Nephron progenitor cell (in vitro differentiated cells): ENCODE measurements at regions not wholly inside any gene's neighbourhood (a gene's known extent, or its start where the extent isn't known, plus 50 kb on each side); places are given as distances from the start of the nearest gene placed in this dataset.

Source experiments
- DNase-seq: peaks from one replicate; pipeline ENCODE4 v3.0.0; 2021
- H3K27ac Mint-ChIP-seq: 2 replicates; pipeline ENCODE4 v1.8.0; 2021; ENCODE audit warnings: mild to moderate bottlenecking, moderate library complexity, mixed read lengths
- H3K27me3 Mint-ChIP-seq: 2 replicates; pipeline ENCODE4 v1.8.0; 2021; ENCODE audit warnings: mild to moderate bottlenecking, low read depth, mixed read lengths; ENCODE audit not compliant: poor library complexity
- H3K36me3 Mint-ChIP-seq: 2 replicates; pipeline ENCODE4 v1.8.0; 2021; ENCODE audit warnings: low read depth, mixed read lengths
- H3K4me1 Mint-ChIP-seq: 2 replicates; pipeline ENCODE4 v1.8.0; 2021; ENCODE audit warnings: mixed read lengths
- H3K4me3 Mint-ChIP-seq: 2 replicates; pipeline ENCODE4 v1.8.0; 2021; ENCODE audit warnings: mild to moderate bottlenecking, moderate library complexity, mixed read lengths
- H3K9me3 Mint-ChIP-seq: 2 replicates; pipeline ENCODE4 v1.8.0; 2021; ENCODE audit warnings: mild to moderate bottlenecking, moderate library complexity, mixed read lengths
- CTCF ChIP-seq: fragments of 200-600 bp; sonication (generic); IDR thresholded peaks from 2 replicates; pipeline ENCODE4 v1.5.0; 2021; ENCODE audit warnings: antibody characterized with exemption

- no peak for TF ChIP-seq CTCF
- Mint-ChIP-seq H3K36me3 (peaks cover 5% of the 10 kb centered on the region), H3K4me3 (no peak overlapping the region), H3K27me3 (no peaks in the 10 kb centered on the region), H3K4me1 (no peaks in the 10 kb centered on the region), H3K27ac (no peak overlapping the region), H3K9me3 (peaks cover 95% of the 10 kb centered on the region)
- no peak for DNase-seq
Measured at GRCh38 chr19:56987184-56987583, 132.6 kb upstream of the USP29 start.

DNA sequence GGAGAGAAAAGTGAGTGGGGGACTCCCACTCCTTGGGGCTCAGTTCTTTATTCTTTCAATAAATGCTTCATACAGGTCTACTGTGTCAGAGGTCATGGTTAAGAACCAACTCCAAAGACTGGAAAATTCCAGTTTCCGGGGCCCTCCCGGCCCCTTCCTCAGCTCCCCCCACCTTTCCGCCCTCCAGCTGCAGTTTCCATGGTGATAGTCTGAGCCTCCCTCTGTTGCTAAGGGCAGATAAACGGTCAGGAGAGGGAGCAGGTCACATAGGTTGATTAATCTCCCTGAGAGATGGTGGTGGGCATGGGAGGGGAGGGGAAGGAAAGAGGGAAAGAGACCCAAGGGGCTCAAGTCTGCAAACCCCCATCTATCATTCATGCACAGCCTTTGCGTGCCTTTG lies 131.5 kb upstream of the USP29 start:
- Mint-ChIP-seq H3K27me3 (no peaks in the 10 kb centered on the region), H3K36me3 (peaks cover 5% of the 10 kb centered on the region), H3K4me3 (no peak overlapping the region), H3K27ac (no peak overlapping the region), H3K9me3 (peaks cover 95% of the 10 kb centered on the region), H3K4me1 (no peaks in the 10 kb centered on the region)
- no peak for TF ChIP-seq CTCF
- DNase-seq, result no peak

- Mint-ChIP-seq H3K9me3 (peaks cover 93% of the 10 kb centered on the region), H3K4me1 (no peaks in the 10 kb centered on the region), H3K4me3 (no peak overlapping the region), H3K27me3 (no peaks in the 10 kb centered on the region), H3K27ac (peak overlapping the region; percentile 42), H3K36me3 (peaks cover 5% of the 10 kb centered on the region)
- no peak for TF ChIP-seq CTCF
- no peak for DNase-seq
Measured at GRCh38 chr19:56991912-56992311, 127.9 kb upstream of the USP29 start.

DNA sequence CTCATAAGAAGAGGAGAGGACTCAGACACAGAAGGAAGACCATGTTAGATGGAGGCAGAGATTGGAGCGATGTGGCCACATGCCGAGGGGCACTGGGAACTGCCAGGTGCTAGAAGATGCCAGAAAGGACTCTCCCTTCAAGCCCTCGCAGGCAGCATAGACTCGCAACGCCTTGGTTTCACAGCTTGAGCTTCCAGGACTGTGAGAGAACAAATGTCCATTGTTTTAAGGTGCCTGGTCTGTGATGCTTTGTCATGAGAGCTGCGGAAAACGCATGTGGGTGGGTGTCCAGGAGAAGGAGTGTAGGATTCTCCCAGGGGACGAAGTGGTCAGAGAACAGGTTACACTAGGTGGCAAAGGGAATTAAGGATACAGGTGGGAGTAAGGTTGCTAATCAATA lies 125.9 kb upstream of the USP29 start:
- peak overlapping the region; percentile 17 for H3K27ac Mint-ChIP-seq
- no peak for DNase-seq
- H3K4me3 Mint-ChIP-seq, result no peak overlapping the region
- peaks cover 92% of the 10 kb centered on the region for H3K9me3 Mint-ChIP-seq
- peaks cover 5% of the 10 kb centered on the region for H3K36me3 Mint-ChIP-seq
- H3K27me3 Mint-ChIP-seq, result peaks cover 5% of the 10 kb centered on the region
- TF ChIP-seq CTCF, result no peak
- H3K4me1 Mint-ChIP-seq, result no peaks in the 10 kb centered on the region

DNA sequence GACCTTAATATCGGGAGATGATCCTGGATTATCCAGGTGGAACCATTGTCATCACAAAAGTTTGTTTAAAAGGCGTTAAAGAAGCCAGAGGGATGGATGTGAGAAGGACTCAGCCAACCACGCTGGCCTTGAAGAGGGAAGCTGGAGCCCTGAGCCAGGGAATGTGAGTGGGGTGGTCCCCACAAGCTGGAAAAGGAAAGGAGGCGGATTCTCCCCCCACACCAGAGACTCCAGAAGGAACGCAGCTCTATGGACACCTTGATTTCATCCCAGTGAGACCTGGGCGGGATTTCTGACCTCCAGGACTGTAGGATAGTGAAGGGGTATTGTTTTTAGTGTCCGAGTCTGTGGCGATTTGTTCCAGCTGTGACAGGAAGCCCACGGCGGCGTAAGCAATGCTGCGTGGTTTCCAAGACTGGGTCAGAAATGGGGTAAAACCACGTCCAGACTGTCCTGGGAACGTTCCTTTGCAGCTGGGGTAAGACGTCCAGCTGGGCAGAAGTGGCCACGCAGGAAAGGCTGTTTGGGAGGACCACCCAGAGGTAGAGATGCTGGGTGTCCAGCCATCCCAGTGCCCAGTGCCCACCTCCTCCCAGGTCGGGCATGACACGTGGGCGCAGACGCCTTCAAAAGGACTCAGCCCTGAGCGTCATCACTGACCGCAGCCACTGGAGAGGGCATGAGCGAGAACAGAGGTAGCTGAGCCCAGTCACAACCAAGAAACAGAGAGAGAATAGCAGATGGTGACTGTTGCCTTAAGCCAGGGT lies 125.4 kb upstream of the USP29 start:
- no peak overlapping the region for H3K4me3 Mint-ChIP-seq
- TF ChIP-seq CTCF, result no peak
- peaks cover 2% of the 10 kb centered on the region for H3K36me3 Mint-ChIP-seq
- no peak for DNase-seq
- peaks cover 5% of the 10 kb centered on the region for H3K27me3 Mint-ChIP-seq
- peaks cover 91% of the 10 kb centered on the region for H3K9me3 Mint-ChIP-seq
- H3K4me1 Mint-ChIP-seq, result no peaks in the 10 kb centered on the region
- H3K27ac Mint-ChIP-seq, result no peak overlapping the region

GRCh38 chr19:56995303-56995702 lies 124.5 kb upstream of the USP29 start:
- no peak for DNase-seq
- Mint-ChIP-seq H3K9me3 (peaks cover 91% of the 10 kb centered on the region), H3K4me3 (no peak overlapping the region), H3K27ac (no peak overlapping the region), H3K27me3 (peaks cover 5% of the 10 kb centered on the region), H3K36me3 (no peaks in the 10 kb centered on the region), H3K4me1 (no peaks in the 10 kb centered on the region)
- TF ChIP-seq CTCF, result no peak
